NCI-H2196 (cell line): ENCODE measurements at regions not wholly inside any gene's neighbourhood (a gene's known extent, or its start where the extent isn't known, plus 50 kb on each side); places are given as distances from the start of the nearest gene placed in this dataset.

Experiments
- DNase-seq: peaks from one replicate; lab custom pipeline; 2025; ENCODE audit not compliant: unreplicated experiment; lab: John Stamatoyannopoulos, UW

DNA sequence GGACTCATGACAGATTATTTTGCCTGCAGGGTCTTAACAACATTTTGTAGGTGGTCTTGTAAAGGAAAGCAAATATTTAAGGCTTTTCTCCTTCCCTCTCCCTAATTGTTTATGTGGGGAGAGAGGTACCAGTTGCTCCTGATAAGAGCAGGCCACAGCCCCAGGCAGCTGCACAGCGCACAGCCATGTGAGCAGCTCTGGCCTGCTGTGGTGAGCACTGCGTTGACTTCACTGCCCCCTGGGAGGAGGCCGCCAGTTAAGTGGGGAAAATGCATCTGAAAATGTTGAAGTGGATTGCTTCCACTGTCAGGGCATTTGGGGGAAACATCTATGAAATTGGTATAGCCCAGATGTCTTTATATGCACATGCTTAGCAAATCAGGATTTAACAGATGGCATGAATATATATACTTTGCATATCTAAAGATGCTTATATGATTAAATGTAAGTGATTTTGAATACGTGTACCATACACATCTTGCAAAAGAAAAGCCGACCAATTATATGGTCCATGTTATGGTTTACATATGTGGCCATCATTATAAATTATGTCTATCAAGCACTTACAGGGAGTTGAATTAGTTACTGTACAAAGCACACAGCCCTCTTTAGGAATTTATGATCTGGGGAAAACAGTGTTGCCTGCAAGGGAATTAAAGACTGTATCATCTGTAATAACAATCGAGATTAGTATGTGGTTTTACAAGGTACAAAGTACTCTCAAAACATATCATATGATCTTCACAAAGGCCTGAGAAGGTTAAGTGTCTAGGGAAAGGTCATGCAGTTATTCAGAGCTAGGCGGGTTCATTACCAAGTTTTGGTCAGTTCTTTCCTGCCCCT is 132.1 kb downstream of the RHOU start:
- DNase-seq: no peak

DNA sequence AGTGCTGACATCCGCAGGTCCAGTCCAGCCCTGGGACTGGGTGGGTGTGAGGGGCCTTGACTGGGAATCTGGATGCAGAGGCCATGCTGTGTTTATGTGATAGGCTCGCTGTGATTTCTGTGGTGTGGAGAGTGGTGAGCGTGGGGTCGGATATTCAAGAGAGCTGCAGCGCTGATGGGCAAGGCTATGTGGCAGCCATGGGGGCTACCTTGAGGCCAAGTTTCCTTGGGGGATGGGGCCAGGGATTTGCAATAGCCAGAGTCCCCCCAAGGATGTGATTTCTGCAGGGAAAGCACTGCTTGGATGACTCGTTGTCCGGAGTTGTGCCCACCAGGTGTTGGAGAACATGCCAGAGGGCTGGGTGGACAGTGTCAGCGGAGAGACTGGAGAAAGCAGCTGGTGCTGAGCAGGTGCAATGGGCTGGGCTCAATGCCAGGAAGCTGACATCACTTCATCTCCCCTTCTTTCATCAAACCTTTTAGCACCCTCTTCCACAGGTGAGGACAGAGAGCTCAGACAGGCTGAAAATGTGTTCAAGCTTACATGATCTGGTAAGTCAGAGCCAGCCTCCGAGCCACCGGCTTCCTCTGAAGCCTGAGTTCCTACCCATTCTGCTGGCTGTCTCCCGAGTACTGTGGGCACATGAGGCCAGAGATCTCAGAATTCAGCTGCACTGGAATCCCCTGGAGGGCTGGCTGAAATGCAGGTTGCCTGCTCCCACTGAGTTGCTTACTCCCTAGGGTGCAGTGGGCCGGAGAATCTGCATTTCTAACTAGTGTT is 132.9 kb downstream of the RHOU start:
- peak; percentile 75 for DNase-seq

DNA sequence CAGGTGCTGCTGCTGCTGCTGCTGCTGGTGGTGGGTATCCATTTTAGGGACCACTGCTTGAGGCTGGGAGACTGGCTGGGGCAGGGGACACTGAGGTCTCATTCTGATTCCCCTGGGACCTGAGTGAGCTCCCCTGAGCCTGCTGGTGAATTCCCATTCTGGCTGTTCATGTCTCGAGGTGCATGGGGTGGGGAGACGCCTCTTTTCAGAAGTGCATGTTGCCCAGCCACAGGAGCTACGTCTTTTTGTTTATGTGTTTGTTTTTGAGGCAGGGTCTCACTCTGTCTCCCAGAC is 133.4 kb downstream of the RHOU start:
- no peak for DNase-seq

DNA sequence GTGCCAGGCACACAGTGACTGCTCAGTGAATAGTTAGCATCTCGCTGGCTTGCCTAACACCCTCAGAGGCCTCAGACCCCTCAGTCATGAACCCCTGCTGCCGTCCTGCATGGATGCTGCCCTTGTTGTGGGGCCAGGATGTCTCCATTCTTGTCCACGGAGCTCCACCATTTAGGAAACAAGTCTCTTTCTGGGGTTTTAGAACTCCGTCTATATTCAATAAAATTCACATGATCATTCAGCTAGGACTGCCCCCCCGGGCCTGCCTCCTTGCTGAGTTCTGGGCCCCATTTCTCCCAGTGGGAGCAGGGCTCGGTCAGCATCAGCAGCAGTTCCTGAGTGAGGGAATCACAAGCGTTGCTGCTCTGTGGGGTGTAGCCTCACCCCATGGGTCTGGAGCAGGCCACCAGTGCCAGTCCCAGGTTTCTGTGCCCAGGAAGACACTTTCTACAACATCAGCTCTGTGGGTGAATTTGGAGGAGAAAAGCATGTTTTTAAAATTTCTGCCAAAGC is 134.1 kb downstream of the RHOU start:
- no peak for DNase-seq

DNA sequence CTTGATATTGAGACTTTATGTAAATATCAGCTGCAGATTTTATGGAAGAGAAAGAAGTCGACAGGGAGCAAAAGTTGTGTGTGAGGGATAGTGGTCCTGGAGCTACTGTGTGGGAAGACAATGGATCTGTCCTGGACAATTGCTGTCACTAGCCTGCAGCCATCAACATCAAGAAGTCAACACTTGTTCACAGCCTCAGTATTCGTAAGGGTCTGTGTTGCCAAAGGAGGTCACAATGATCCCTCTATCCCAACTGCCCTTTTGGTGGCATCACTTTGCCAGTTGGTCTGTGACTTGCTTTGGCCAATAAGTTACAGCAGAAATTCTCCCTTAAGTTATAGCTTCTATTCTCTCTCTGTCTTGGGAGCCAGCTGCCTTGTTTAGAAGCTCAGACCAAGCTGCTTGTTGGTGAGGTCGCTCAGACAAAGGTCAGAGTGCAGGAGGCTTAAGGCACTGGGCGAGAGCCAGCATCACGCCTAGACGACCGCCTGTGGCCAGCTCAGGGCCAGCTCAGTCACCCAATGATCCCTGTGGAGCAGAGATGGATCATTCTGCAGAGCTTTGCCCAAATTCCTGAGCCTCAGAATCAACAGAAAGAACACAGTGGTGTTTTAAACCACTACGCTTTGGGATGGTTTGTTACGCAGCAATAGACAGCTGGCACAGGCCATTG is 134.9 kb downstream of the RHOU start:
- no peak for DNase-seq

DNA sequence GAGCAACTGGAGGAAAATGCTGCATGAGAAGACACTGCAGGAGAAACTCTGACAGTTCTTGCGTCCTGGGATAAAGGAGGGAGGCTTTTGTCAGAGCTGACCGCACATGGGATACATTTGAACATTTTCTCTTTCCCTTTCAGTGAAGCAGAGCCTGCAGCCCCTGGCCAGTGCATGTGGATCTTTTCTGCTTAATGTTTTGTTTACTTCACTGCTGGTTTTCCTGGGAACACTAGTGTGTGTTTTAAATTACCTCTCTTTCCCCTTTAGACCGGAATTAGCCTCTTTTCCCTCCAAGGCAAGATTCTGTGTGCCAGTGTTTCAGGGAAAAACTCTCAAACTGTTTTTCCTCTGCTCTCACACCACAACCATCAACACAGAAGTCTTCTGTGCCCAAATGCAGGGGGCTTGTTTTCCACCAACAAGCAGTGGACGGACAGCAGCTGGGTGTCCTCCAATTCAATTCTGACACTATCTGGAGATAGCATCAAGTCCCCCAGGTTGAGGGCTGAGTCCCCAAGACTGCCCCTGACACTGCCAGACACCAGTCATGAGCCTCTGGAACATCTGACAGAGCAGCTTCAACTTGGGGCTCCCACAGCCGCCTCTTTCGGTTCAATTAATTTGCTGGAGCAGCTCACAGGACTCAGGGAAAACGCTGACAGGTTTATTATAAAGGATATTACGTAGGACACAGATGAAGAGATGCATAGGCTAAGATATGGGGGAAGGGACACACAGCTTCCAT is 136.2 kb downstream of the RHOU start:
- DNase-seq: no peak

DNA sequence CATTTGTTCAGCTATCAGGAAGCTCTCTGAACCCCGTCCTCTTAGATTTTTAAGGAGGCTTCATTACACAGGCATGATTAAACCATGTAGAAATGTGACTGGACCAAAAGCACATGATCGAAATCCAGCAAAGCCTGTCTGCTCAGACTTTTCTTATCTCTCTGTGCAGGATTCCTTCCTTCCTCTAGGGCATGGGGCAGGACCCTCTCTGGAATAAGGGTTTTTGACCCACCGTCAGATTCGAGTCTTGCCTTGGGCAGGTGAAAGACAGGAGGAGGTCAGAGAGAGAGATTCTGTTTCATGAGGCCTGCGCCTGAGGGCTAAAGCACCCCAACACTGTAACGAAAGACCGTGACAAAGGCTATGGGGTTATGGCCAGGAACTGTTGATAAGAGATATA is 136.8 kb downstream of the RHOU start:
- no peak for DNase-seq

DNA sequence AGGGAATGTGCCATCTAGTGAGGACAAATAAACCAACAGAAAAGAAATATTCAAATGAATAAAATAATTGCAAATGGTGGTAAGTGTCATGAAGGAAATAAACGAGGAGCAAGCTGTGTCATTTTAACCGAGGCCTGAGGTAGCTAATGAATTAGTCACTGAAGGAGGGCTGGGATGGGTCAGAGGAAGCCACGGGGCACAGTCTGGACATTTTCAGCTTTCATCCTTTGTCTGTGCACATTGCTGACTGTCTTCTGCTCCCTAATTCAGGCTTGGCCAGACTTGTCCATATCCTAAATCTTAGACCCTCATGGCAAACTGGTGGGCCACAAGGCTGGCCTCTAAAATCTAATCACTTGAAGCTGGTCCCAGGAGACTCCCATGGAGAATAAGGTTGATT is 138.4 kb downstream of the RHOU start:
- no peak for DNase-seq

DNA sequence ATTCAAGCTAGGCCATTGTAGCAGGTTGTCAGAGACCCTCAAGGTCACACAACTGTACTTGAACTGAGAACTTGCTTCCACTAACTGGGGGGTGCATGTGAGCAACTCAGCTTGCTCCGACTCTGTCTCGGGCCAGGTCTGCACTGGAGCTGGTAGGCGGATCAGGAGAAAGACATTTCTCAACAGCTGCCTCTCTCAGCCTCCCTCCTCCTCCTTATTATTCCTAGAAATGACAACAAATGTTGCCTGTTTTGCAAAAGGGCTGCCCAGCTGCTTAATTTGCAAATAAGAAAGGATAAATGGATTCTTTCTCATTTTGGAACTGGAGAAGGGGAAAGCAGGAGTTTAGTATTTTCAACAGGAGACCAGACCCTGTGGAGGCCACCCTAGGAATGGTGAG is 140.5 kb downstream of the RHOU start:
- DNase-seq: no peak

DNA sequence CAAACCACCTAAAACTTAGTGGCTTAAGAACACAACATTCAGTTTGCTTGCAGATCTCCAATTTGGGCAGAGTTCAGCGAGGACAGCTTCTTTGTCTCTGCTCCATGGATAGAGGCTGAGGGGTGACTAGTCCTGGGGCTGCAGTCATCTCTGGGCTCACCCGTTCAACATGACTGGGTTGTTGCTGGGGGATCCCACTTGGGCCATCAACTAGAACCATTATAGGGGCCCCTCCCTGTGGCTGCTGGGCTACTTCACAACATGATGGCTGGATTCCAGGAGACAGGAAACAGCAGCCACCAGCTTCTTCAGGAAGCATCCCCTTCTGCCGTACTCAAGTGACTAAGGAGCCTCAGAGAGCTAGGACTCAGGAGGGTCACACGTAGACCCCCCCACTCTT is 140.9 kb downstream of the RHOU start:
- no peak for DNase-seq

DNA sequence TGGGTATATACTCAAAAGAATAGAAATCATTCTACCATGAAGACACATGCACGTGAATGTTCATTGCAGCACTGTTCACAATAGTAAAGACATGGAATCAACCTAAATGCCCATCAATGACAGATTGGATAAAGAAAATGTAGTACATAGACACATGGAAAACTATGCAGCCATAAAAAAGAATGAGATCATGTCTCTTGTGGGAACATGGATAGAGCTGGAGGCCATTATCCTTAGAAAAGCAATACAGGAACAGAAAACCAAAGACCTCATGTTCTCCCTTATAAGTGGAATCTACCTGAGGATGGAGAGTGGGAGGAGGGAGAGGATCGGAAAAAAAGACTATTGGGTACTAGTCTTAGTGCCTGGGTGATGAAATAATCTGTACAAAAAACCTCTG is 143.9 kb downstream of the RHOU start:
- DNase-seq: no peak

DNA sequence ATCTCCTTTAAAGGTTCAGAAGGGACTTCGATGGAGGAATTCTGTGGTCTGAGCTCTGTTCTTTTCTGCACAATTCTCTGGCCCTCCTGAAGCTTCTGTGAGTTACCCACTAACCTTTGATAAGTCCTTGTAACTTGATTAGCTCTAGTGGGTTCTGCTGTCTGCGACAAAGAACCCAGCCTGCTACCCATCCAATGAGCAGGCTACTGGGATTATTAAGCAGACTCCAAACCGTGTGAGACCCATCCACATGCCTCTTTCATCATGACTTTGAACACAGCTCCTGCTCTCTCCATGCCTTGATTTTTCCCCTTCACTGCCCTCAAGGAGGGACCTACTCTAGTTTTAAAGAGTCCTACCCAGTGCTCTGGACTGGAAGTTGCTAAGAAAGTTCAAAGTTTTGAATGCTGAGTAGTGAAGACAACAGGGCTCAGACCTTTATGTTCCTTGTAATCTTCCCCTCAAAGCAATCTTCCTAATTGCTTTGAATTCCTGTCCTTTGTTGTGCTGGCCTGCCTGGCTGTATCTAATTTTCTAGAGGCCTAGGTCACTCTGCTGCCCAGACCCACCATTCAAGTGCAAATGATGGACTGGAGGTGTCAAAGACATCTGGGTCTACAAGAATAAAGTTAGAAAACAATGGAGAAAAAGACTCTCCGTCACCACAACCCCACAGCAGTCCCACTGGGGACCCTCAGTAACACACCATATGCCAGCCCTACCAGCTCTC is 146.9 kb downstream of the RHOU start:
- DNase-seq: no peak

DNA sequence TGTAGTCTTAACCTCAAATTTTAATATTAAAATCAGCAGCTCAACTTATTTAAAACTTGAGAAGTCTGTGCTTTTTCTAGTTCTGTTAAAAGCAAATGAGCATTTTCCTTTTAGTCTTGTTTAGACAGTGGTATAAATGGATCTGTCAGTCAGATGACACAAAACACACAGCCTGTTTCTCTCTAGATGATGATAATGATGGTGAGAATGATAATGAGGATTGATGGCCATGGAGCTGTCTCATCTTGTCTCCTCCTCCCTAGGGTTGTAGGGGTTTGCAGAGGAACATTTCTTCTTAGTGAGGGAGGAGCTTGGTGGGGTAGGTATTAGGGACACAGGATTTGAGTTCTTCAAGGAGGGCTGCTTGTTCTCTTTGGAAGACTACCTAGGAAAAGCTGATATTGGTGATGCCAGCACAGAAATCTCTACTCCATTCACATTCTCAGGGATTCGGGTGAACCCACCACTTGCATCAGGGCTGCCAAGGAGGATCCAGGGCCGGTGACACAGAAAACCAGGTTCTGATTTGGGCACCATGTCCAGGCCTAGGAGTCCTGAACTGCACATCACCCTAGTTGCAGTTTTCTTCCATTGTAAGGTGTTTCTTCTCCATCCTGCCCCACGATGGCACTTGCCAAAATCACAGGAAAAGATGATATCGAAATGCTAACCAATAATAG is 147.6 kb downstream of the RHOU start:
- no peak for DNase-seq

DNA sequence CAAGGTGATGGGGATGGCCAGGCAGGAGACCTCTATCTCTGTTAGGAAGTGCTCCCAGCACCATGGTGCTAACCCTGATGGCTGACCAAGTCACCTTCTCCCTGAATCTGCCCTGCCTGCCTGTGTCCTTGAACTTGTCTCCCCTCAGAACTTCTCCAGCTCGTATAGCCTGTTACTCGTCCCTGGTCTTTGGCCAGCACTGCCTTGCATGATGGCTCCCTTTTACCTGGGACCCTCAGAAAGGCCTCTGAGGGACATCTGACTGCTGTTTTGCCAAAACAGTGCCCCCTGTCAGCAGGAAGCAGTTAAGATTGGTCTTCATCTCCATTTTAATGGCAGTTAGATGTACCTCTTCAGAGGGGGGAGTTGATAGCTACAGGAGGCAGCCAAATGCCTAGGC is 148.3 kb downstream of the RHOU start:
- no peak for DNase-seq

DNA sequence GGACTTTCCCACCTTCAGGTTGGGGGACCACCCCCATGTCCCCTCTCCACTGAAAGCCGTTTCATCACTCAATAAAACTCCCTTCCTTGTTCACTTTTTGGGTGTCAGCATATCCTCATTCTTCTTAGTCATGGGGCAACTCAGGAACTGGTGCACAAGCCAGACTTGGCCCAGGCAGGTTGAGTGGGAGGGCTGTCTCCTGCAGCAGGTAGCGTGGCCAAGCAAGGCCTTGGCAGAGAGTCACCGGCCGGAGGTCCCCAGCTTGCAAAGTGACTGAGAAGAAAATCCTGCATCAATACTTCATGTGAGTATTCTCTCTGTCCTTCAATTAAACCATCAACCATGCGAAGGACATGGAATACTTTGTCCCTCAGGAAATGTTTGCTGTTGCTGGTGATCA is 148.9 kb downstream of the RHOU start:
- no peak for DNase-seq

DNA sequence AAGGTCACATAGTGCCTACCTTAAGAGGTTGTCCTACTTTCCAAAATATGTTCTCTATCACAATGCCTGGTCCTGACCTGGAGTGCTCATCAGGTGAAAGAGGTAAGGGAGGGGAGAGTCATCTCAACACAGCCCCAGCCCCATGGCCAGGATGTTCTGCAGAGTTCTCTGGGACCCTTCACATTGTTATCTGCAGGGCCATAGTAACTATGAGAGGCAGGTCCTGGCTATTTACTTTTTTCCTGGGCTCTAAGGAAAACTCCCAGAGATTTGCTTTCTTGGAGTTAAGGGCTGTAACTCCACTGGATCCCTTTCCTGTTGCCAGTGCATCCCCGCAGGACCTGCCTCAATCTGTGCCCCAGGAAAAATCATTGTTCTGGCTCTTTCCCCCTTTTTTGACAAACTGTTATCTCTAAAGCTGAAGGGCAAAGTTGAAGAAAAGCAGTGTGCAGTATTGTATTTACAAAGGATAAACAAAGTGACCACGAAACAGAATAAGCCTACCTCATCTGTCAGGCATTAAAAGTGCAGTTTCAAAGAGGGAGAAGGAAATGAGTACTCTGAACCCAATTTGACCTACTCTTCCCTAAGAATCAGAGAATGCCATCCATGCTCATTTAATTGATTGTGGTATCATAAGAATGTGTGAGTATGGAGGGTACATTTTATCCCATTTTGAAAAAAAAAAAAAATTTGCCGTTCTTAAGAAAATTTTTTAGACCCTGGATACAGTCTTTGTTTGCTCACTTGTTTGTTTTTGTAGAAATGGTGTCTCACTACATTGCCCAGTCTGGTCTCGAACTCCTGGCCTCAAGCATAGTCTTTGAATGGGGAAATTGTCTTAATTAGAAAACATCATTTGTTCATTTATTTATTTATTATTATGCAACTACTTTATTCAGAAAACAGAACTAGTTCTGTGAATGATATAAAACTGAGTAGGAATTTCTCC is 149.6 kb downstream of the RHOU start:
- DNase-seq: no peak

DNA sequence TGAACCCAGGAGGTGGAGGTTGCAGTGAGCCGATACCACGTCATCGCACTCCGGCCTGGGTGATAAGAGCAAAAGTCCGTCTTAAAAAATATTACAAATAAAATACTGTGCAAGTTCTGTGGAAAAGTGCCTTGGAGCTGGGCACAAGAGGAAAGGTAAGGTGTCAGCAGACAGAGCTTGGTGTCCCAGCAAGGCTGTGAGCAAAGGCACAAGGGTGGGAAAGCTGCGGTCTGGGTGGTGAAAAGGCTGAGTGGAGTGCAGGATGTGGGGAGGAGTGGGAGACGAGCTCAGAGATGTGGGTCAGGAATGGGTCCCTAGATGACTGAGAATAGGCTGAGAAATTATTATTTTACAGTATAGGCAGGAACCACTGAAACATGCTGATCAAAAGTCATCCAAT is 150.6 kb downstream of the RHOU start:
- no peak for DNase-seq

DNA sequence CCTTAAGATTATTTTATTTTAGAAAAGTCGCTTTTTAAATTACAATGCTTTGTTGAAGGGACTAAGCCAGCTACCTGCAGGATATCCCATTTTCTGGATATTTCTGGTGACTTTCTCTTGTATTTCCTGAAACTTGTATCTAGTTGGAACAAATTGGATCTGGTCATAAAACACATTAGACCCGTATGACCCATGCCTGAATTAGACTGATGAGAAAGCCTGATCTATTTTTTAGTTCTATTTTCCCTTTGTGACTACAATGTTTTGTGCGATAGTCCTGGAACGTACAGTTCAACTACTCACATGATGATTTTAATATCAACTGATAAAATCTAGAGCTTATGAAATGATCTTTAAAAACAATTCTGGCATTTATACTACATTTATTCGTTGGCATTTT is 151.8 kb downstream of the RHOU start:
- no peak for DNase-seq

DNA sequence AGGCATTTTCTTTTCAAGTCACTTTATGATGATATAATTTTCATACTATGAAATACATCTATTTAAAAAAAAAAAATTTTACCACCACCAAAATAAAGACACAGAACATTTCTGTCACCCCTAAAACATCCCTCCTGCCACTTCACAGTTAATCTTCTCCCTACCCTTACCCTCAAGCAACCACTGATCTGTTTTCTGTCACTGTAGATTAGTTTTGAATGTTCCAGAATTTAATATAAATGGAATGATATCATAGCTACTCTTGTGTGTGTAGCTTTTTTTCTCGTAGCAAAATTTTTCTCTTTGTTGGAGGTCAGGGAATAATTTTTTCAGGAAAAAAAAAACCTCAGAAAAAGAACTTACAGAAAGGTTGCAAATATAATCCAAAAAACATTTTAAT is 152.7 kb downstream of the RHOU start:
- no peak for DNase-seq
